PFSK-1 (cell line): ENCODE measurements at regions not wholly inside any gene's neighbourhood (a gene's known extent, or its start where the extent isn't known, plus 50 kb on each side); places are given as distances from the start of the nearest gene placed in this dataset.

Experiments
- FOXP2 ChIP-seq: optimal IDR thresholded peaks from 2 replicates; pipeline ENCODE3; 2011; ENCODE audit warnings: borderline replicate concordance, control low read depth, inconsistent platforms; ENCODE audit not compliant: insufficient read depth; ENCODE audit errors: extremely low read length, extremely low read depth
- POLR2AphosphoS5 ChIP-seq: IDR thresholded peaks from 2 replicates; pipeline ENCODE4 v1.6.1; 2012; ENCODE audit warnings: low read depth, mild to moderate bottlenecking, control low read depth, low read length, moderate library complexity
- REST ChIP-seq, 2 experiments: IDR thresholded peaks; 2 replicates each; pipeline versions ENCODE4 v1.6.1 to v1.8.0; 2011 to 2012; ENCODE audit warnings: low read depth in 2 of 2, low read length in 2 of 2, control low read depth in 1 of 2, inconsistent platforms in 1 of 2, mild to moderate bottlenecking in 1 of 2, moderate library complexity in 1 of 2; ENCODE audit not compliant: insufficient read depth in 1 of 2
- SIN3A ChIP-seq: IDR thresholded peaks from 2 replicates; pipeline ENCODE4 v1.6.1; 2012; ENCODE audit warnings: mild to moderate bottlenecking, low read length, moderate library complexity, borderline replicate concordance; ENCODE audit not compliant: insufficient read depth
- TAF1 ChIP-seq: IDR thresholded peaks from 2 replicates; pipeline ENCODE4 v1.6.1; 2012; ENCODE audit warnings: low read length, control low read depth, borderline replicate concordance; ENCODE audit not compliant: insufficient read depth

- TF ChIP-seq SIN3A (no peak), POLR2AphosphoS5 (no peak), FOXP2 (no peak), TAF1 (no peak), REST (IDR thresholded peaks at IDR 0.05; ENCODE audit: insufficient read depth in 1 of 2, low read depth in 2 of 2, low read length in 2 of 2) (no peak)
These were observed 461.3 kb upstream of the FANCL start for GRCh38 chr2:58702302-58702885.

GRCh38 chr2:58701688-58702301 is 460.7 kb upstream of the FANCL start:
- TF ChIP-seq REST (IDR thresholded peaks at IDR 0.05; ENCODE audit: insufficient read depth in 1 of 2, low read depth in 2 of 2, low read length in 2 of 2), result no peak
- TF ChIP-seq TAF1, result no peak
- no peak for TF ChIP-seq POLR2AphosphoS5
- no peak for TF ChIP-seq FOXP2

GRCh38 chr2:58700591-58700990 is 459.5 kb upstream of the FANCL start:
- no peak for TF ChIP-seq SIN3A
- no peak for TF ChIP-seq FOXP2
- TF ChIP-seq POLR2AphosphoS5, result no peak

- TF ChIP-seq REST (IDR thresholded peaks at IDR 0.05; ENCODE audit: insufficient read depth in 1 of 2, low read depth in 2 of 2, low read length in 2 of 2) (no peak), POLR2AphosphoS5 (no peak), SIN3A (no peak), TAF1 (no peak), FOXP2 (no peak)
These were observed 458.3 kb upstream of the FANCL start for GRCh38 chr2:58699411-58699810.

- TF ChIP-seq SIN3A (no peak), TAF1 (no peak), REST (IDR thresholded peaks at IDR 0.05; ENCODE audit: insufficient read depth in 1 of 2, low read depth in 2 of 2, low read length in 2 of 2) (no peak), FOXP2 (no peak), POLR2AphosphoS5 (no peak)
These were observed 457.5 kb upstream of the FANCL start for GRCh38 chr2:58698620-58699019.
